Spinal cord (tissue), 9 donors: ENCODE measurements at regions not wholly inside any gene's neighbourhood (a gene's known extent, or its start where the extent isn't known, plus 50 kb on each side); places are given as distances from the start of the nearest gene placed in this dataset.
"Not testable (repeated sequence)": the region's sequence is repeated elsewhere in the genome, so short reads cannot be mapped to it uniquely, and the experiment has no call there.

Source experiments
- DNase-seq, 6 donors: peaks; one replicate each; pipeline versions ENCODE4 v3.0.0 to v3.0.0-alpha.2; 2013 to 2015; ENCODE audit warnings: low spot score in 6 of 6, low read depth in 4 of 6
- H3K27ac ChIP-seq: one replicate; pipeline ENCODE4 v1.5.1; 2013; ENCODE audit warnings: low read depth, low read length, control low read depth
- H3K27me3 ChIP-seq: one replicate; pipeline ENCODE4 v1.6.1; 2013; ENCODE audit warnings: low read length; ENCODE audit not compliant: control insufficient read depth, insufficient read depth
- H3K36me3 ChIP-seq: one replicate; pipeline ENCODE4 v1.6.1; 2013; ENCODE audit warnings: low read length; ENCODE audit not compliant: control insufficient read depth, insufficient read depth
- H3K4me1 ChIP-seq: one replicate; pipeline ENCODE4 v1.6.1; 2013; ENCODE audit warnings: low read length; ENCODE audit not compliant: control insufficient read depth, insufficient read depth
- H3K4me3 ChIP-seq: one replicate; pipeline ENCODE4 v1.5.1; 2013; ENCODE audit warnings: low read depth, low read length, control low read depth
- H3K9me3 ChIP-seq: one replicate; pipeline ENCODE4 v1.6.1; 2013; ENCODE audit warnings: low read length; ENCODE audit not compliant: control insufficient read depth, insufficient read depth
- WGBS: methylation state at CpG from one replicate; pipeline ENCODE4 v1.1.5; 2013; ENCODE audit warnings: missing lambda C conversion rate; ENCODE audit not compliant: insufficient coverage; 5-methylcytosine and 5-hydroxymethylcytosine counted together
- donor health status: healthy.

DNA sequence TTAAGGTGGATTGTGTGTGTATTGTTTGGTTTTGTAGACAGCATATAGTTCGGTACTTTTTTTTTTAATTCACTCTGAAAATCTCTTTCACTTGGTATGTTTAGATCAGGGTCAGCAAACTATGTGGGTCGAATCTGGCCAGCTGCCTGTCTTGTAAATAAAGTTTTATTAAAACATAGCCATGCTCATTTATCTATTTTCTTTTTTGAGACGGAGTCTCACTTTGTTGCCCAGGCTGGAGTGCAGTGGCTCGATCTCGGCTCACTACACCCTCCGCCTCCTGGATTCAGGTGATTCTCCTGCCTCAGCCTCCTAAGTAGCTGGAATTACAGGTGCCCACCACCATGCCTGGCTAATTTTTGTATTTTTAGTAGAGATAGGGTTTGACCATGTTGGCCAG is 72.4 kb upstream of the EZR start:
- not testable (repeated sequence) for H3K27me3 ChIP-seq, H3K4me3 ChIP-seq, DNase-seq, H3K9me3 ChIP-seq, H3K27ac ChIP-seq, H3K4me1 ChIP-seq, H3K36me3 ChIP-seq
- 95% methylated on average over 4 of the region's 6 CpGs for WGBS

DNA sequence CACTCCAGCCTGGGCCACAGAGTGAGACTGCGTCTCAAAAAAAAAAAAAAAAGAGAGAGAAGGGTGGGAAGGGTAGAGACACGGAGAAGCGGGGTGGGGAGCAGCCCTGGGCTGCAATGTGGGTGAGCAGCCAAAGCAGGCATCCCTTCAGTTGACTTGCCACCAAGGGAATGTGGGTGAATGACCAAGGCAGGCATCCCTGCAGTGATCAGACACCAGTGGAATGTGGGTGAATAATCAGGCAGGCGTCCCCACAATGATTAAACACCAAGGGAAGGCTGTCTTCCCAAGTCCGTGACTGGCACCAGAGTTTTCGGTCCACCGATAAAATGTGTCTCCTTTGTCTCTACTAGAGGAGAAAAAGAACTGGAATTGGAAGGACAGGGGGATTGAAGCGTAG is 69.0 kb upstream of the EZR start:
- H3K9me3 ChIP-seq, H3K36me3 ChIP-seq, H3K27ac ChIP-seq, DNase-seq, H3K4me3 ChIP-seq, H3K4me1 ChIP-seq, H3K27me3 ChIP-seq: not testable (repeated sequence)
- WGBS: 97% methylated on average over 8 of the region's 8 CpGs

DNA sequence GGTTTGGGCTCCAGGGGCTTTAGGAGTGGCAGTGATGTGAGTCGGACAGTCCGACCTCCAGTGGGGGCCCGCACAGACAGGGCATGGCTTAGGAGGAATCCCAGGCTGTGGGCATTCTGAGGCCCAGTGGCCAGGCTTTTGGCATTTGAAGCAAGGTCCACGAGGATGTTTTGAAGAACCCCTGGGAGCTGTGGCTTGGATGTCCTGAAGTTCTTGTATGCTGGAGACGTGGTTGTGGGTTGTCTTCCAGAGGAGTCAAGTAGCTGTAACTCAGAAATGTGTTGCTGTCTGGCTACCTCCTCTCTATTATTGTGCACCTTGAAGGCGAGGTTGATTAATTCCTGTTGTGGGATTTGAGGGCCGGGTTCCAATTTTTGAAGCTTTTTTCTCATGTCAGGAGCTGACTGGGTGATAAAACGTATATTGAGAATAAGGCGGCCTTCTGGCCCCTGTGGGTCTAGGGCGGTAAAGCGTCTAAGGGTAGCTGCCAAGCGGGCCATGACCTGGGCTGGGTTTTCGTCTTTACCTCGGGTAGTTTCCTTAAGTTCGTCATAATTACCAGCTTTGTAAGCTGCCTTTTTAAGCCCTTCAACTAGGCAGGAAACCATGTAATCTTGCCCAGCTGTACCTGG is 67.3 kb upstream of the EZR start:
- H3K9me3 ChIP-seq, H3K4me3 ChIP-seq, DNase-seq, H3K4me1 ChIP-seq, H3K27me3 ChIP-seq, H3K36me3 ChIP-seq, H3K27ac ChIP-seq: not testable (repeated sequence)
- 91% methylated on average over 12 of the region's 15 CpGs for WGBS

DNA sequence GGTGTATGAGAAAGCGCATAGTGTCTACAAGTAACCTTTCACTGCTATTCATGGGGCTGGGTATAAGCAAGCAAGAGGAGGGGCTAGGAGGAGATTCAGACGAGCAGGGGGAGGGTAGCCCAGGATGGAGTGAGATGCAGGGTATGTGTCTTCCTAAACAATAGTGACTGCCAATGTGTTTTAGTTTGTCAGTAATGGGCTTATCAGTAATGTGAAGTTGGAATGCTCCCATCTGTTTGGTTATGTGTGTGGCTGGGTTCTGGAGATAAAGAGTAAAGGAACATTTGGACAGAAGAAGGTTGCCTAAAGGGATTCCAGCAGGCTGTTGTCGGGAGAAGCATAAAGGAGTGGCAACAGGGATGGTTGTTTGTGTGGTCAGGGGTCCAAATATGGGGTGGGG is 62.7 kb upstream of the EZR start:
- not testable (repeated sequence) for H3K9me3 ChIP-seq, H3K36me3 ChIP-seq, H3K27ac ChIP-seq, H3K27me3 ChIP-seq, DNase-seq, H3K4me3 ChIP-seq, H3K4me1 ChIP-seq
- 73% methylated on average over 3 of the region's 3 CpGs for WGBS

DNA sequence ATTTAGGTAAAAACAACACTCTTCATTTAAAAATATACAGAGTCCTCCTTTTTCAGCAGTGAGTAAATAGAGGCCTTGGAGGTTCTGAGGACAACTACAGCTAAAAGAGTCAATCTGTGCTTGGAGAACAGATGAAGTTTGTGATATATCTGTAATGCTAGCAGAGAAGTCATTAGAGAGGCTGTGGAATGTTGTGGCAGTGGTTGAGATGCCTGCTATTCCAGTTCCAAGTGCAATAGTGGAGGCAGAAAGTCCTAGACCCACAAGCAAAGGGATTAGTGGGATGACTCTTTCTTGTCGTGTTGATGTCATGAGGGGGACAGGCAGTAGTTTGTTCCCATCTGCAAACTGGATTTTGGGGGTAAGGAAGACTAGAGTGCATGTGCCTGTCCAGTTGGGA is 62.1 kb upstream of the EZR start:
- DNase-seq, H3K4me3 ChIP-seq, H3K27ac ChIP-seq, H3K36me3 ChIP-seq, H3K9me3 ChIP-seq, H3K4me1 ChIP-seq, H3K27me3 ChIP-seq: not testable (repeated sequence)
- 100% methylated on average over 1 of the region's 1 CpG for WGBS

DNA sequence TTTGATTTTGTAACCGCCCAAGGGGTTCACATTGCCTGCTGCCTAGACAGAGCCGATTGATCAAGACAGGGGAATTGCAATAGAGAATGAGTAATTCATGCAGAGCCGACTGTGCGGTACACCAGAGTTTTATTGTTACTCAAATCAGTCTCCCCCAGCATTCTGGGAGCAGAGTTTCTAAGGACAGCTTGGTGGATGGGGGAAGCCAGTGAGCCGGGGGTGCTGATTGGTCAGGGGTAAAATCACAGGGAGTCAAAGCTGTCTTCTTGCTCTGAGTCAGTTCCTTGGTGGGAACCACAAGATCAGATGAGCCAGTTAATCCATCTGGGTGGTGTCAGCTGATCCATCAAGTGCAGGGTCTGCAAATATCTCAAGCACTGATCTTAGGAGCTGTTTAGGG is 60.0 kb upstream of the EZR start:
- Histone ChIP-seq H3K36me3 (no peaks in the 10 kb centered on the region), H3K27me3 (no peaks in the 10 kb centered on the region), H3K4me3 (no peak overlapping the region), H3K9me3 (peaks cover 2% of the 10 kb centered on the region), H3K4me1 (no peaks in the 10 kb centered on the region), H3K27ac (no peak overlapping the region)
- no CpG with 5 or more reads among the region's 5 CpGs for WGBS
- no peak for DNase-seq

DNA sequence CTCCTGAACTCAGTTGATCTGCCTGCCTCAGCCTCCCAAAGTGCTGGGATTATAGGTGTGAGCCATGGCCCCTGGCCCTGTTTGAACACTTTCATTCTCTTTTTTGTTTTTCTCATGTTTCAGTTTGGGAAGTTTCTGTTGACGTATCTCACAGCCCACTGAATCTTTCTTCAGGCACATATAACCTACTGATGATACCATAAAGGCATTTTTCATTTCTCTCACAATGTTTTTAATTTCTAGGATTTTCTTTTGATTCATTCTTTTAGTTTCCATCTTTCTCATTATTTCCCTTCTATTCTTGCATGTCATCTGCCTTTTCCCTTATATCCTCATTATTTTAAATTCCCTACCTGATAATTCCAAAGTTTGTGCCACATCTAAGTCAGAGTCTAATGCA is 58.5 kb upstream of the EZR start:
- Histone ChIP-seq H3K4me3 (no peak overlapping the region), H3K27me3 (no peaks in the 10 kb centered on the region), H3K9me3 (peaks cover 2% of the 10 kb centered on the region), H3K4me1 (no peaks in the 10 kb centered on the region), H3K27ac (no peak overlapping the region), H3K36me3 (no peaks in the 10 kb centered on the region)
- WGBS: no CpG with 5 or more reads among the region's 1 CpG
- no peak for DNase-seq

DNA sequence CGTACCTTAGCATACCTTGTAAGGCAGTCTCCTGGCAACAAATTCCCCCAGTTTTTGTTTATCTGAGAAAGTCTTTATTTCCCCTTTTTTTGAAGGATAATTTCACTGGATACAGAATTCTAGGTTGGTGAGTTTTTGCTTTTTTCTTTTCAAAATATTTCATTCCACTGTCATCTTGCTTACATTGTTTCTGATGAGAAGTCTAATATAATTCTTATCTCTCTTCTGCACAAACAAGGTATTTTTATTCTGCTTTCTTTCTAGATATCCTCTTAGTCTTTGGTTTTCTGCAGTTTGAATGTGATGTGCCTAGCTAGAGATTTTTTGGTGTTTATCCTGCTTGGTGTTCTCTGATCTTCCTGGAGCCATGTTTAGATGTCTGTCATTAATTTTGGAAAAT is 57.7 kb upstream of the EZR start:
- peaks cover 2% of the 10 kb centered on the region for H3K9me3 ChIP-seq
- H3K4me1 ChIP-seq: no peaks in the 10 kb centered on the region
- whole genome bisulfite sequencing: no CpG with 5 or more reads among the region's 1 CpG
- no peak overlapping the region for H3K4me3 ChIP-seq
- H3K27ac ChIP-seq: no peak overlapping the region
- DNase-seq: no peak
- H3K27me3 ChIP-seq: no peaks in the 10 kb centered on the region
- no peaks in the 10 kb centered on the region for H3K36me3 ChIP-seq

DNA sequence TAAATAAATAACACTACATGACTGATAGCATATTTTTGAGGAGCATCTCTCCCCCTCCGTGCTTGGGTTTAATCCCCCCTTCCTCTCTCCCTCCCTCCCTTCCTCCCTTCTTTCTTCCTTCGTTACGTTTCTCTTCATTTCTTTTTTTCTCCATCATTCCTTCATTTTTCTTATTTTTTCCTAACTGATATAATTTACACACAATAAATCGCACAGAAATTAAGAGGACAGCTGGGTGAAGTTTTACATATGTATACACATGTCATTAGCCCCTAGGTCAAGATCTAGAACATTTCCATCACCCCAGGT is 51.4 kb upstream of the EZR start:
- Histone ChIP-seq H3K4me3 (no peak overlapping the region), H3K27ac (no peak overlapping the region), H3K36me3 (no peaks in the 10 kb centered on the region), H3K9me3 (no peaks in the 10 kb centered on the region), H3K4me1 (peaks cover 13% of the 10 kb centered on the region), H3K27me3 (no peaks in the 10 kb centered on the region)
- 93% methylated on average over 3 of the region's 4 CpGs for WGBS
- DNase-seq: no peak

DNA sequence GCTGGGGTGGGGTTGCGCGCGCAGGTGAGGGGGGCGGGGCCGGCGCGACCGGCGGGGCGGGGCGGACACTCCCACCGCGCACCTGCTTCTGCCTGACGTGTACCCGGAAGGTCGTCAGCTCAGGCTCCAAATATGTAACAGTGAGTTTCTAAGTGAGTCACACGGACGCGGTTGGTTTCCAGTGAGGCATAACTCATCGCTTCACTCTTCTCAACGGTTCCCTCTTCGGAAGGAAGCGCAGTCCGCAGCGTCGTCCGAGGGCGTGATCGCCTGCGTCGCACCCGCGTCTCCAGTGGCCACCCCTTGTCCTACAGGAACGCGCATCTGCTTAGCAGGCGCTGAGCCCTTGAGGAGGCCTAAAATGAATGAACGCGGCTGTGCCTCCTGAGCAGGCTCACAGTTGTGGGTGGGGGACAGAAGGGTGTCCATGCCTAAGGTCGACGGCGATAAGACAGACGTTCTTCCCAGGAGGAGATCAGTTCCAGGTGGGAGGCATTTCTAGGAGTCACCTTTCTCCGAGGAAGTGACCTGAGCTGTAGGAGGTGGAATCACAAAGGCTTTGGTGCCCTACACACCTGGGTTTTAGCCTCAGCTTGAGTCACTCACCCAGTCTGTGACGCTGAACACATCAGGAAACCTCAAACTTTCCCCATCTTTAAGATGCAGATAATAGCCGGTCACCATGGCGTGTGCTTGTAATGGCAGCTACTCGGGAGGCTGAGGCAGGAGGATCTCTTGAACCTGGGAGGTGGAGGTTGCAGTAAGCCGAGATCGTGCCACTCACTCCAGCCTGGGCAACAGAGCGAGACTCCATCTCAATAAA is 50.9 kb upstream of the EZR start:
- Histone ChIP-seq H3K27me3 (no peaks in the 10 kb centered on the region), H3K4me1 (peaks cover 13% of the 10 kb centered on the region), H3K4me3 (peak overlapping the region; percentile 52), H3K27ac (peak overlapping the region; percentile 71), H3K9me3 (no peaks in the 10 kb centered on the region), H3K36me3 (no peaks in the 10 kb centered on the region)
- DNase-seq: peak in 1 of 6 donors; percentile 36
- WGBS: 10% methylated on average over 46 of the region's 50 CpGs
